ENCODE measurements at regions not wholly inside any gene's neighbourhood (a gene's known extent, or its start where the extent isn't known, plus 50 kb on each side); places are given as distances from the start of the nearest gene placed in this dataset.

- H3K27me3 ChIP-seq: no peaks in the 10 kb centered on the region
Observed at GRCh38 chr1:73930293-73930692, 267.7 kb downstream of the LRRIQ3 start.

GRCh38 chr1:73914951-73915350 is 283.0 kb downstream of the LRRIQ3 start:
- H3K36me3 ChIP-seq: no peaks in the 10 kb centered on the region
- no peak overlapping the region for H3K4me3 ChIP-seq
- intact Hi-C loops (cut with DNase I): no loop called here
- H3K4me1 ChIP-seq (ENCODE audit: insufficient read depth): no peaks in the 10 kb centered on the region
- WGBS, 3 donors: 29 to 37% (median 30%) methylated on average over 3 of the region's 3 CpGs
- H3K27ac ChIP-seq: no peak overlapping the region
- H3K27me3 ChIP-seq: no peaks in the 10 kb centered on the region
- TF ChIP-seq CTCF (IDR thresholded peaks at IDR 0.05): no peak
- TF ChIP-seq EP300 (IDR thresholded peaks at IDR 0.05): no peak
- TF ChIP-seq POLR2A (IDR thresholded peaks at IDR 0.05): no peak
- no peak for DNase-seq
- no peaks in the 10 kb centered on the region for H3K9me3 ChIP-seq

More at GRCh38 chr1:73930293-73930692, 267.7 kb downstream of the LRRIQ3 start:
- 86 to 94% (median 89%) methylated on average over 1 of the region's 1 CpG for WGBS, 3 donors
- TF ChIP-seq EP300 (IDR thresholded peaks at IDR 0.05) (no peak), CTCF (IDR thresholded peaks at IDR 0.05) (no peak), POLR2A (IDR thresholded peaks at IDR 0.05) (no peak)
- Histone ChIP-seq H3K4me1 (ENCODE audit: insufficient read depth) (no peaks in the 10 kb centered on the region), H3K9me3 (no peaks in the 10 kb centered on the region), H3K36me3 (no peaks in the 10 kb centered on the region), H3K4me3 (no peak overlapping the region), H3K27ac (no peak overlapping the region)
- intact Hi-C loops (cut with DNase I): no loop called here
- no peak for DNase-seq

GRCh38 chr1:73913025-73913424 is 285.0 kb downstream of the LRRIQ3 start:
- DNase-seq: no peak
- H3K9me3 ChIP-seq: no peaks in the 10 kb centered on the region
- TF ChIP-seq CTCF (IDR thresholded peaks at IDR 0.05): no peak
- no peak for TF ChIP-seq EP300 (IDR thresholded peaks at IDR 0.05)
- no peak for TF ChIP-seq POLR2A (IDR thresholded peaks at IDR 0.05)
- no peaks in the 10 kb centered on the region for H3K4me1 ChIP-seq (ENCODE audit: insufficient read depth)
- intact Hi-C loops (cut with DNase I): no loop called here
- H3K36me3 ChIP-seq: no peaks in the 10 kb centered on the region
- no peaks in the 10 kb centered on the region for H3K27me3 ChIP-seq
- H3K4me3 ChIP-seq: no peak overlapping the region
- no peak overlapping the region for H3K27ac ChIP-seq

GRCh38 chr1:73911849-73912248 is 286.1 kb downstream of the LRRIQ3 start:
- Histone ChIP-seq H3K4me1 (ENCODE audit: insufficient read depth) (no peaks in the 10 kb centered on the region), H3K4me3 (no peak overlapping the region), H3K36me3 (no peaks in the 10 kb centered on the region), H3K27ac (no peak overlapping the region), H3K9me3 (no peaks in the 10 kb centered on the region), H3K27me3 (no peaks in the 10 kb centered on the region)
- TF ChIP-seq EP300 (IDR thresholded peaks at IDR 0.05) (no peak), CTCF (IDR thresholded peaks at IDR 0.05) (no peak), POLR2A (IDR thresholded peaks at IDR 0.05) (no peak)
- intact Hi-C loops (cut with DNase I): no loop called here
- 88 to 100% (median 96%) methylated on average over 1 of the region's 1 CpG for WGBS, 3 donors
- DNase-seq: no peak

- no peaks in the 10 kb centered on the region for H3K27me3 ChIP-seq
- no peak overlapping the region for H3K4me3 ChIP-seq
- TF ChIP-seq EP300 (IDR thresholded peaks at IDR 0.05) (no peak), POLR2A (IDR thresholded peaks at IDR 0.05) (no peak), CTCF (IDR thresholded peaks at IDR 0.05) (no peak)
- no peak overlapping the region for H3K27ac ChIP-seq
- WGBS, 3 donors: 53 to 68% (median 65%) methylated on average over 1 of the region's 1 CpG
- DNase-seq: no peak
- H3K4me1 ChIP-seq (ENCODE audit: insufficient read depth): no peaks in the 10 kb centered on the region
- H3K9me3 ChIP-seq: no peaks in the 10 kb centered on the region
- intact Hi-C loops (cut with DNase I): no loop called here
- no peaks in the 10 kb centered on the region for H3K36me3 ChIP-seq
Observed at GRCh38 chr1:73910466-73910865, 287.5 kb downstream of the LRRIQ3 start.

Data from ovary (tissue), 7 donors.